ENCODE measurements at regions not wholly inside any gene's neighbourhood (a gene's known extent, or its start where the extent isn't known, plus 50 kb on each side); places are given as distances from the start of the nearest gene placed in this dataset.

DNA sequence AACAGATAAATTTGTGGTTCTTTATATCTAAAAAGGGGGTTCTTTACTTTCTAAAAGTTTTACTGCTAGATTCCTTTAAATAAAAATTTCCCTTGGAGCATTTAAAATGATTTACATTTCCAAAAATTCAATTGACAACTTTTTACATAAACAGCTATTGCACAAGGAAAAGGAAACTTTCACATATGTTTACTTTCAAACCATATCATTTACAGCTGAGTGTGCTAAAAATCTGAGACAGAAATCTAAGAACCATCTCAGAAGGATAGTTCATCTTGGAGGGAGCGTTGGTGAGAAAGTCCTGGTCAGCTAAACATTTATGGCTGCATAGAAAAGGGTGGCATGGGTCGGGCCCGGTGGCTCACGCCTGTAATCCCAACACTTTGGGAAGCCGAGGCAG, 235.4 kb downstream of the DTWD2 start:
- TF ChIP-seq, protein P1, sequence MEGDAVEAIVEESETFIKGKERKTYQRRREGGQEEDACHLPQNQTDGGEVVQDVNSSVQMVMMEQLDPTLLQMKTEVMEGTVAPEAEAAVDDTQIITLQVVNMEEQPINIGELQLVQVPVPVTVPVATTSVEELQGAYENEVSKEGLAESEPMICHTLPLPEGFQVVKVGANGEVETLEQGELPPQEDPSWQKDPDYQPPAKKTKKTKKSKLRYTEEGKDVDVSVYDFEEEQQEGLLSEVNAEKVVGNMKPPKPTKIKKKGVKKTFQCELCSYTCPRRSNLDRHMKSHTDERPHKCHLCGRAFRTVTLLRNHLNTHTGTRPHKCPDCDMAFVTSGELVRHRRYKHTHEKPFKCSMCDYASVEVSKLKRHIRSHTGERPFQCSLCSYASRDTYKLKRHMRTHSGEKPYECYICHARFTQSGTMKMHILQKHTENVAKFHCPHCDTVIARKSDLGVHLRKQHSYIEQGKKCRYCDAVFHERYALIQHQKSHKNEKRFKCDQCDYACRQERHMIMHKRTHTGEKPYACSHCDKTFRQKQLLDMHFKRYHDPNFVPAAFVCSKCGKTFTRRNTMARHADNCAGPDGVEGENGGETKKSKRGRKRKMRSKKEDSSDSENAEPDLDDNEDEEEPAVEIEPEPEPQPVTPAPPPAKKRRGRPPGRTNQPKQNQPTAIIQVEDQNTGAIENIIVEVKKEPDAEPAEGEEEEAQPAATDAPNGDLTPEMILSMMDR (conservative IDR thresholded peaks at IDR 0.05; ENCODE audit: low read depth, low read length): no peak
- no peak overlapping the region for H3K4me3 ChIP-seq (ENCODE audit: low read length)
- no peak for DNase-seq (ENCODE audit: low read depth)

DNA sequence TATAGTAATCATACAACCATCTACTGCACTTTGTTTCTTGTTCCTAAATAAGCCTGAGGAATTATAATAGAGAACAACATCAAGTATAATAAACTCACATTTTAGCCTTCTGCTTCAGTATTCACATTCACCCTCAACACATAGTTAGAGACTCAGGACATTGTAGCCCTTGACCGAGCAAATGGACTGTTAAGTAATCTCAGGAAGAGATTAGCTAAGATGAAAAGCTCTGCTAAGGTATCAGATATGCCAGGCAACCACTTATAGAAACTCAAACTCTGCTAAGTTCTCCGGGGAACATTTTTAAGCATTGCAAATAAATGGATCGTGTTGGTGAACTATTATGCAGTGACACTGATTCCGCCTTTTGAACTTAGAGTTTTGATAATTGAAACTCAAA, 252.0 kb downstream of the DTWD2 start:
- no peak for DNase-seq (ENCODE audit: low read depth)
- no peak overlapping the region for H3K4me3 ChIP-seq (ENCODE audit: low read length)
- TF ChIP-seq, protein P1 (conservative IDR thresholded peaks at IDR 0.05; ENCODE audit: low read depth, low read length): no peak

DNA sequence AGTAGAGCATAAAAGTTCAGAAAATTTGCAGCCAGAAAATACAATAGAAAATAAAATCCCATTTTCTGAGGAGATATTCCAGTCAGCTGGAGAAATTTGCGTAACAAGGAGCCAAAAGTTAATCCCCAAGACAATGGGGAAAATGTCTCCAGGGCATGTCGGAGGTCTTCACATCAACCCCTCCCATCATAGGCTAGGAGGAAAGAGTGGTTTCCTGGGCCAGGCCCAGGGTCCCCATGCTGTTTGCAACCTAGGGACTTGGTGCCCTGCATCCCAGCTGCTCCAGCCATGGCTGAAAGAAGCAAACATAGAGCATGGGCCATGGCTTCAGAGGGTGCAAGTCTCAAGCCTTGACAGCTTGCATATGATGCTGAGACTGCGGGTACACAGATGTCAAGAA, 255.0 kb downstream of the DTWD2 start:
- no peak for DNase-seq (ENCODE audit: low read depth)
- no peak overlapping the region for H3K4me3 ChIP-seq (ENCODE audit: low read length)
- TF ChIP-seq, protein P1 (conservative IDR thresholded peaks at IDR 0.05; ENCODE audit: low read depth, low read length): no peak

DNA sequence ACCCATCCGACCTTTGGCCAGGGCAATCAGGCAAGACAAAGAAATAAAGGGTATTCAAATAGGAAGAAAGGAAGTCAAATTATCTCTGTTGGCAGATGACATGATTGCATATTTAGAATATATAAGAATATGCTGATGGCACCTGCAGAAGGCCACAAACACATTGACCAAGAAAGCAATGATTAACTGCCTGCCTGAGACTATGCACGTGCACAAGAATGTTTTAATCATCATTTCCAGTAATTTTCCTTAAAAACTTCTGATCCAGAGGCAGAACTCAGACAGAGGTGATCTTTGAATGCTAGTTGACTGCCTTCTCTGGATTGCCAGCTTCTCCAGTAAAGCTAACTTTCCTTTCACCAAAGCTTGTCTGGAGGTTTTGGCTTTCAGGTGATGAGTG, 260.2 kb downstream of the DTWD2 start:
- no peak overlapping the region for H3K4me3 ChIP-seq (ENCODE audit: low read length)
- TF ChIP-seq, protein P1 (conservative IDR thresholded peaks at IDR 0.05; ENCODE audit: low read depth, low read length): no peak
- DNase-seq (ENCODE audit: low read depth): no peak

DNA sequence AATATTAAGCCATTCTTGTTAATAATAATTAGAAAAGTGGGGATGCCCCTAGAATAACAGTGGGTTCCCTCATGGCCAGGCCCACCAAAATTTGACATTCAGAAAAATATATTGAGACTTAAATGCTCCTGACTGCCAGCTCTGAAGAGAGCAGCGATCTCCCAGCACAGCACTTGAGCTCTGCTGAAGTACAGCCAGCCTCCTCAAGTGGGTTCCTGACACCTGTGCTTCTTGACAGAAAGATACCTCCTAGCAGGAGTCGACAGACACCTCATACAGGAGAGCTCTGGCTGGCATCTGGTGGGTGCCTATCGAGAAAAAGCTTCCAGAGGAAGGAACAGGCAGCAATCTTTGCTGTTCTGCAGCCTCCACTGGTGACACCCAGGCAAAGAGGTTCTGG, 261.5 kb downstream of the DTWD2 start:
- no peak overlapping the region for H3K4me3 ChIP-seq (ENCODE audit: low read length)
- TF ChIP-seq, protein P1 (conservative IDR thresholded peaks at IDR 0.05; ENCODE audit: low read depth, low read length): no peak
- DNase-seq (ENCODE audit: low read depth): no peak

DNA sequence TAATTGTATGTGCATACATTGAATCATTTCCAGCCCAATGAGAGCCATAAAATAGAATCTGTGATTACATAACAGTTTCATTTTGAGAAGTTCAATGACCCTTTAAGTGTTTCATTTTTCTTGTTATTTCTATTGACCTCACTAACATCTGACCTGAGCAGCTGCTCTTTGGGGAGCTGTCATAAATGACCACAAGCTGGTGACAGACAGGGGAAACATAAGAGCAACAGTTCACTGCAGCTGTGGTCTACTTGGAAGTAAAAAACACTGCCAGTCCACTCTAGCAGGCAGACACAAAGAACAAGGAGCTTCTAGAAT, 265.4 kb downstream of the DTWD2 start:
- H3K4me3 ChIP-seq (ENCODE audit: low read length): no peak overlapping the region
- TF ChIP-seq, protein P1 (conservative IDR thresholded peaks at IDR 0.05; ENCODE audit: low read depth, low read length): no peak
- DNase-seq (ENCODE audit: low read depth): no peak

DNA sequence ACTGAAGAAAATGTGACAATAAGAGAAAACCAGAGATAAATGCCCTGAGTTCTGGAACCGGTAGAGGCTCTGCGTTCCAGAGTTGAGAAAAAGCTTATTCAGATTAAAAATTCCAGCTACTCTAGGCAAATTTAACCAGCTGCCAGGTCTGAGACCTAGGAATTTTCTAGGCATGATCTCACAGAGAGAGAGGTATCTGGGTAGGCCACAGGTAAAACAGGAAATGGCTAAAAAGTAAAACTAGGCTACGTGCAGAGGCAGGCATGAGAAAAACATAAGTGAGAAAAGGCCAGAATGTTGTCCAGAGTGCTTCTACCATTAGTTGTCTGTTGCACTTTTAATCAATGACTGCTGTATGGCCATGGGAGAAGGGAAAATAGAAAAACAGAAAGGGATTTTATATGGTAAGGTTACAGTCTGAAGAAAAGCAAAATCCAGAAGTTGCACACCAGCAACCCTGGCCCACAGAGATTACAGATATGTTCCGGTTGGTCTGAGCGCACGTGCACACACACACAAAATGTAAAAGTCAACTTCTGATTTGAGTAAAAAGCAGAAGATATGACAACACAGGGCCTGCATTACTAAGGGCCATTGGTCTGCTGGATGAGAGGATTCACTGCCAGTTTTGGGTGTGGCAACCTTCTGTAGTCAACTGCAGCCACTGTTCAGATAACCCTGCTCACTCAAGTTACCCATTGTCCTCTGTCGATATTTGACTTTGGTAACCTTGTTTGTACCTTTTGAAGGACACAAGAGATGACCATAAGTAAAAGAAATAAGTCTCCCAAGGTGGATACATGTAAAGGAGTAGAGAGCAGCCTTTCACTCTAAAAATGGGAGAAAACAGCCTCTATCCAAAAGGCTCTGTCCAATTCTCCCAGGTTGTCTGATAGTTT, 266.0 kb downstream of the DTWD2 start:
- DNase-seq (ENCODE audit: low read depth): no peak
- TF ChIP-seq, protein P1 (conservative IDR thresholded peaks at IDR 0.05; ENCODE audit: low read depth, low read length): no peak
- no peak overlapping the region for H3K4me3 ChIP-seq (ENCODE audit: low read length)
